ENCODE measurements at regions not wholly inside any gene's neighbourhood (a gene's known extent, or its start where the extent isn't known, plus 50 kb on each side); places are given as distances from the start of the nearest gene placed in this dataset.
"Not testable (repeated sequence)": the region's sequence is repeated elsewhere in the genome, so short reads cannot be mapped to it uniquely, and the experiment has no call there.

DNA sequence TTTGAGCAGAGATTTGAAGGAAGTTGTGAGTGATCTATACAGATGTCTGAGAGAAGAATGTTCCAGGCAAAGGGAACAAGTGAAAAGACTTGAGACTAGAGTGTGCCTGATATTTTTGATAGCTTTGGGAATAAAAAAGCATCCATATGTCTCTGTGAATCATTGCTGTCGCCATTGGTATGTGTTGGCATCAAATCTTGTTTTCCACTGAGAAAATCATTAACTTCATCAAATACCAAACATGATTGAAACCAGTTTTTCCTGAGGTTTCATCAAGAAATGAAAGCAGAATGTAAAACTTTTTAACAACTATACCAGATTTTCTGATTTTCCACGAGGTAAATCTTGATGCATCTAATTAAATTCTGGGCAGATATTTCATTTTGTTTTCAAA lies 862.6 kb downstream of the DIAPH3 start:
- no peaks in the 10 kb centered on the region for H3K9me3 ChIP-seq (ENCODE audit: control insufficient read depth, insufficient read depth, low read length)
- no peak overlapping the region for H3K4me3 ChIP-seq (ENCODE audit: low read depth, low read length)
- H3K36me3 ChIP-seq (ENCODE audit: control insufficient read depth, insufficient read depth, low read length), result no peaks in the 10 kb centered on the region
- no peak overlapping the region for H3K27ac ChIP-seq (ENCODE audit: low read depth, low read length)
- H3K4me1 ChIP-seq (ENCODE audit: control insufficient read depth, insufficient read depth, low read length), result peaks cover 5% of the 10 kb centered on the region
- WGBS (ENCODE audit: insufficient coverage), result no CpG with 5 or more reads among the region's 2 CpGs
- DNase-seq (ENCODE audit: low read depth in 4 of 6, low spot score in 6 of 6), result no peak
- H3K27me3 ChIP-seq (ENCODE audit: control insufficient read depth, insufficient read depth, low read length), result no peaks in the 10 kb centered on the region

DNA sequence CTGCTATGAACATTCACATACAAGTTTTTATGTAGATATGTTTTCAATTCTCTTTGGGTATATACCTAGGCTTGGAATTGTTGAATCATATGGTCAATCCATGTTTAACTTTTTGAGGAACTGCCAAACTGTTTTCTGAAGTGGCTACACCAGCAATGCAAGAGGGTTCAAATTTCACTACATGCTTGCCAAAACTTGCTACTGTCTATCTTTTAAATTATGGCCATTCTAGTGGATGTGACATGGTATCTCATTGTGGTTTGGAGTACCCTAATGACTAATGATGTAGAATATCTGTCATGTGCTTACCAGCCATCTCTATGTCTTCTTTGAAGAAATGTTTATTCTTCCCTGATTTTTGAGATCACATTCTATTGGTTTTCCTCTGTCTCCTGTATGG lies 860.3 kb downstream of the DIAPH3 start:
- H3K27me3 ChIP-seq (ENCODE audit: control insufficient read depth, insufficient read depth, low read length), result no peaks in the 10 kb centered on the region
- no peak overlapping the region for H3K4me3 ChIP-seq (ENCODE audit: low read depth, low read length)
- no peaks in the 10 kb centered on the region for H3K9me3 ChIP-seq (ENCODE audit: control insufficient read depth, insufficient read depth, low read length)

DNA sequence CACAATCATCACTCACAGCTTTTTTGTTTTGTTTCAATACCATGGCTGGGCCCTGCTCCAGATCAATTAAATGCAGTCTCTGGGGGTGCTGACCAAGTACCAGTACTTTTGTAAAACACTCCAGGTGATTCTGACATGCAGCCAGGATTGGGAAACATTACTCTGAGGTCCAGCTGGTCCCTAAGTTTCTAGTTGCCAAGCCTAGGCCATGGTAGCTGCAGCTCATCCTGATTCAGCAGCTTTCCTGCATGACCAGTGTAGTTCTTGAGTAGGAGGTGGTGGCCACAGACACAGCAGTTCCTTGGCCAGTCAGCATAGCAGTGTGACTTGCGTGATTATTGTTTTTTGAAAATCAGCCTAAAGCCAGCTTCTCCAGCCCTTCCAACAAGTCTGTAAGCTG lies 859.1 kb downstream of the DIAPH3 start:
- H3K4me3 ChIP-seq (ENCODE audit: low read depth, low read length), result no peak overlapping the region
- H3K36me3 ChIP-seq (ENCODE audit: control insufficient read depth, insufficient read depth, low read length), result no peaks in the 10 kb centered on the region
- no peaks in the 10 kb centered on the region for H3K27me3 ChIP-seq (ENCODE audit: control insufficient read depth, insufficient read depth, low read length)
- H3K27ac ChIP-seq (ENCODE audit: low read depth, low read length), result no peak overlapping the region
- no peak for DNase-seq (ENCODE audit: low read depth in 4 of 6, low spot score in 6 of 6)
- peaks cover 5% of the 10 kb centered on the region for H3K4me1 ChIP-seq (ENCODE audit: control insufficient read depth, insufficient read depth, low read length)
- WGBS (ENCODE audit: insufficient coverage), result 75% methylated on average over 1 of the region's 1 CpG
- H3K9me3 ChIP-seq (ENCODE audit: control insufficient read depth, insufficient read depth, low read length), result no peaks in the 10 kb centered on the region

More for the DNA sequence above, 860.3 kb downstream of the DIAPH3 start:
- no peaks in the 10 kb centered on the region for H3K36me3 ChIP-seq (ENCODE audit: control insufficient read depth, insufficient read depth, low read length)
- no peak for DNase-seq (ENCODE audit: low read depth in 4 of 6, low spot score in 6 of 6)
- peaks cover 5% of the 10 kb centered on the region for H3K4me1 ChIP-seq (ENCODE audit: control insufficient read depth, insufficient read depth, low read length)
- no peak overlapping the region for H3K27ac ChIP-seq (ENCODE audit: low read depth, low read length)

DNA sequence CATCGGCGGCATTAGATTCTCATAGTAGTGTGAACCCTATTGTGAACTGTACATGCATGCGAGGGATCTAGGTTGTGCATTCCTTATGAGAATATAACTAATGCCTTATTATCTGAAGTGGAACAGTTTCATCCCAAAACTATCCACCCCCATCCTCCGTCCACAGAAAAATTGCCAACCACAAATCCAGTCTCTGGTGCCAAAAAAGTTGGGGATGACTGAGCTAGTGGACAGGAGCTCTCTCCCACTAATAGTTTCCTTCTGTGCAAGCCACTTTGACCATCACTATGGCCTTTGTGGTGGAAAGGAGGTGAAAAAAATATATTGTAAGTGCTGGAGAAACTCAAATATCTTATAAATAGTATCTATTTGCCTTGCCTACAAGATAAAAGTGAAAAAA lies 857.8 kb downstream of the DIAPH3 start:
- no peaks in the 10 kb centered on the region for H3K36me3 ChIP-seq (ENCODE audit: control insufficient read depth, insufficient read depth, low read length)
- no peak for DNase-seq (ENCODE audit: low read depth in 4 of 6, low spot score in 6 of 6)
- no peaks in the 10 kb centered on the region for H3K4me1 ChIP-seq (ENCODE audit: control insufficient read depth, insufficient read depth, low read length)
- WGBS (ENCODE audit: insufficient coverage), result no CpG with 5 or more reads among the region's 4 CpGs
- H3K27ac ChIP-seq (ENCODE audit: low read depth, low read length), result no peak overlapping the region
- H3K9me3 ChIP-seq (ENCODE audit: control insufficient read depth, insufficient read depth, low read length), result no peaks in the 10 kb centered on the region
- no peak overlapping the region for H3K4me3 ChIP-seq (ENCODE audit: low read depth, low read length)
- H3K27me3 ChIP-seq (ENCODE audit: control insufficient read depth, insufficient read depth, low read length), result no peaks in the 10 kb centered on the region

DNA sequence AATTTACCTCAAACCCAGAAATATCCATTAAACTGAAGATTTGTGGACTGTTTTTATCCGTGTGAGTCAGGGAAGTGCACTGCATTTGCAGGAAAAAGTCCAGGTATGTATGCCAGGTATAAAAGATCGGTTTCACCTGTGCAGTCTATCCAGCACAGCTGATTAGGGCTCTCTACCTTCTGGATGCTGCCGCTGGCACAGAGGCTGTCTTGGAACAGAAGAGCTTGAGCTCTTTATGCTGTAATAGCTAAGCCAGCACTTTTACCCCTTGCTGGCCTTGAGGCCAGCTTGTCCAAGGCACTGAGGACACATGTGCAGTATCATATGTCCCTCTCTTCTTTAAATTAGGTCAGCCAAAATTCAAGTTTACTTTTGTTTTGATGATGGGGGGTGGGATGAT lies 851.0 kb downstream of the DIAPH3 start:
- WGBS (ENCODE audit: insufficient coverage), result 88% methylated on average over 3 of the region's 3 CpGs
- no peak for DNase-seq (ENCODE audit: low read depth in 4 of 6, low spot score in 6 of 6)
- Histone ChIP-seq H3K27me3 (ENCODE audit: control insufficient read depth, insufficient read depth, low read length) (no peaks in the 10 kb centered on the region), H3K9me3 (ENCODE audit: control insufficient read depth, insufficient read depth, low read length) (no peaks in the 10 kb centered on the region), H3K4me1 (ENCODE audit: control insufficient read depth, insufficient read depth, low read length) (no peaks in the 10 kb centered on the region), H3K36me3 (ENCODE audit: control insufficient read depth, insufficient read depth, low read length) (no peaks in the 10 kb centered on the region), H3K27ac (ENCODE audit: low read depth, low read length) (no peak overlapping the region), H3K4me3 (ENCODE audit: low read depth, low read length) (no peak overlapping the region)

DNA sequence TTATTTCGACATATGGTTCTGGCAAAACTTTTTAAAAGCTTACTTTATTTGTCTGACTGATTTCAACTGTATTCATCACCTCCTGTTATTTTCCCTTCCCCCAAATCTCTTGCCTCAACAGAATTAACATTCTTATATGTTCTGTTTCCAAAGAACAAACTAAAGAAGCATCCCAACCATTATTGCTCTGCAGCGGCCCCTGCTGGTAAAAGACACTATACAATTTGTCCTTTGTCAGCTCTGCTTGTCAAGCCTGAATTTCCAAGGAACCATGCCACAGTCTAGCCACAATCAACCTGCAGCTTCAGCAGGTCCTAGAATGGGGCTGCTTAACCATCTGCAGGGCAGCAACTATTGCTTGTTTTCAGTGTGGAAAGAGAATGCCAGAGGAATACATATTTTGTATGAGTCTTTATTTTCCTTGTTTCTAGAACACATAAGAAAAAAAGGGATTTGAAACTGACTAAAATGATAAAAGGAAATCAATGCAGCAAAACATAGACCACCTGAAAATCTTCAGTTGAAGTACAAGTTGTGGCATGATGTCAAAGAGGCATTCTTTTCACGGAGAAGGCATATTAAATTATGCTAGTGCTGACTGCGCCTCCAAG lies 845.3 kb downstream of the DIAPH3 start:
- H3K4me3 ChIP-seq (ENCODE audit: low read depth, low read length), result no peak overlapping the region
- no peaks in the 10 kb centered on the region for H3K36me3 ChIP-seq (ENCODE audit: control insufficient read depth, insufficient read depth, low read length)
- DNase-seq (ENCODE audit: low read depth in 4 of 6, low spot score in 6 of 6), result peak; percentile 68 to 97 (median 86)
- WGBS (ENCODE audit: insufficient coverage), result 28% methylated on average over 2 of the region's 4 CpGs
- no peaks in the 10 kb centered on the region for H3K9me3 ChIP-seq (ENCODE audit: control insufficient read depth, insufficient read depth, low read length)
- no peaks in the 10 kb centered on the region for H3K4me1 ChIP-seq (ENCODE audit: control insufficient read depth, insufficient read depth, low read length)
- H3K27me3 ChIP-seq (ENCODE audit: control insufficient read depth, insufficient read depth, low read length), result no peaks in the 10 kb centered on the region
- H3K27ac ChIP-seq (ENCODE audit: low read depth, low read length), result no peak overlapping the region

DNA sequence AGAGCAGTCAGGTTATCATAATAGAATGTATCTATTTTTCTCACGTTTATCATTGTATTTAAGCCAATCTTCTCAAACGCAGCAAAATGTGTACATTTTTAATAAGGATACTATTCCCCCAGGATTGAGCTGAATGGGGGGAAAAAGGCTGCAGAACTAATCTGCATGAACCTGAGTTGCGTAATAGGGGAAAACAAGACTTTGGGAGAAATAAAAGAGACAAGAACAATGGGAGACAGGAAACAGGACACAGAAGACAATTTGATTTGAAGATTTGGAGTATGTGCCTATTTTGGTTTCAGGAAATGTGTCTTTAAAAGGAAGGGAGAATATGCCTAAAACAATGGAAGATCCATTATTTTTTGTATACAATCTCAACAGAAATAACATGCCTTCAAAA lies 844.5 kb downstream of the DIAPH3 start:
- H3K4me1 ChIP-seq (ENCODE audit: control insufficient read depth, insufficient read depth, low read length), result no peaks in the 10 kb centered on the region
- WGBS (ENCODE audit: insufficient coverage), result 100% methylated on average over 1 of the region's 3 CpGs
- H3K4me3 ChIP-seq (ENCODE audit: low read depth, low read length), result no peak overlapping the region
- DNase-seq (ENCODE audit: low read depth in 4 of 6, low spot score in 6 of 6), result no peak
- H3K36me3 ChIP-seq (ENCODE audit: control insufficient read depth, insufficient read depth, low read length), result no peaks in the 10 kb centered on the region
- no peaks in the 10 kb centered on the region for H3K9me3 ChIP-seq (ENCODE audit: control insufficient read depth, insufficient read depth, low read length)
- H3K27ac ChIP-seq (ENCODE audit: low read depth, low read length), result no peak overlapping the region
- H3K27me3 ChIP-seq (ENCODE audit: control insufficient read depth, insufficient read depth, low read length), result no peaks in the 10 kb centered on the region

DNA sequence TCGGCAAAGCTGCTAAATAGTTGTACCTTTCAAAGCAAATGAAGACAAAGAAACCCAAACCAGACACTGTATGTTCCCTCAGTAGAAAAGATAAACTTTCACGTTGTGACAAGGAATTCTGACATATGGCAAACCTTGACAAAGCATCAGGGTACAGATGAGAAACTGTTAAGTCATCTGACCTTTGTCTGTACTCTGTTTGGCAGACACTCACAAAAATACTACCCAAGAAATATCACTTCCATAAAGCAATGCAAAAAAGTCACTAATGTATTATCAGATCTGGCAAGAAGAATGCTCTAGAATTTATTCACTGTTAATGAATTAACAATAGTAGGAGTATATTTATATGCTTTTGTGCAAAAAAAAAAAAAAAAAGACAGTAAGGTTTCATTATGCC lies 843.7 kb downstream of the DIAPH3 start:
- 54% methylated on average over 2 of the region's 2 CpGs for WGBS (ENCODE audit: insufficient coverage)
- H3K9me3 ChIP-seq (ENCODE audit: control insufficient read depth, insufficient read depth, low read length), result no peaks in the 10 kb centered on the region
- H3K36me3 ChIP-seq (ENCODE audit: control insufficient read depth, insufficient read depth, low read length), result no peaks in the 10 kb centered on the region
- H3K4me1 ChIP-seq (ENCODE audit: control insufficient read depth, insufficient read depth, low read length), result no peaks in the 10 kb centered on the region
- no peak overlapping the region for H3K27ac ChIP-seq (ENCODE audit: low read depth, low read length)
- no peak overlapping the region for H3K4me3 ChIP-seq (ENCODE audit: low read depth, low read length)
- no peaks in the 10 kb centered on the region for H3K27me3 ChIP-seq (ENCODE audit: control insufficient read depth, insufficient read depth, low read length)
- no peak for DNase-seq (ENCODE audit: low read depth in 4 of 6, low spot score in 6 of 6)

DNA sequence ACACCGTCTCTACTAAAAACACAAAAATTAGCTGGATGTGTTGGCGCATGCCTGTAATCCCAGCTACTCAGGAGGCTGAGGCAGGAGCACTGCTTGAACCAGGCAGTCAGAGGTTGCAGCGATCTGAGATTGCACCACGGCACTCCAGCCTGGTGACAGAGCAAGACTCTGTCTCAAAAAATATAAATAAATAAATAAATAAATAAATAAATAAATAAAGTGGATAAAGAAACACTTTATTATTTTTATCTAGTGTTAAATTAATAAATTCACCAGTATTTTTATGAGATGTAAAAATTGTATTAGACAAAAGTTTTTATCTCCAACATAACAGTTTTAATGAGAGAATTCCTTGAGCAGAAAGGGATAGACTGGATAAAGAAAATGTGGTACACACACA lies 839.3 kb downstream of the DIAPH3 start:
- WGBS (ENCODE audit: insufficient coverage), result 100% methylated on average over 1 of the region's 4 CpGs
- DNase-seq (ENCODE audit: low read depth in 4 of 6, low spot score in 6 of 6), result not testable (repeated sequence)

DNA sequence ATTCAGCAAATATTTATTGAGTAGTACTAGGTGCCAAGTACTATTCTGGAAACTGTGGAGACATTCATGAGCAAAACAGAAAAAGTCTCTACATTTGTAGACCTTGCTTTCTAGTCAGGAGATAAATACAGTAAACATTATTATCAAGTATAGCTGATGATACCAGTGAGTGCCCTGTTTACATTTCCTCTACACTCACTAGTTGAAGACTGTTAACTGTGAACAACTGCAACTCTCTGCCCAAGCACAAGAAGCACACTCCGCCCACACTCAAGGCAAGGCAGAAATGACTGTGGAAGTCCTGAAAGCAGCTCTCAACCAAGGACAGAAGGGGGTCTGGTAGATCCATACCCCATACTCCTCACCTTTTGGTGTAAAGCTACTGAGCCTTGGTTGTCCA lies 837.0 kb downstream of the DIAPH3 start:
- Histone ChIP-seq H3K36me3 (ENCODE audit: control insufficient read depth, insufficient read depth, low read length) (no peaks in the 10 kb centered on the region), H3K4me1 (ENCODE audit: control insufficient read depth, insufficient read depth, low read length) (no peaks in the 10 kb centered on the region), H3K27ac (ENCODE audit: low read depth, low read length) (no peak overlapping the region), H3K4me3 (ENCODE audit: low read depth, low read length) (no peak overlapping the region), H3K27me3 (ENCODE audit: control insufficient read depth, insufficient read depth, low read length) (no peaks in the 10 kb centered on the region), H3K9me3 (ENCODE audit: control insufficient read depth, insufficient read depth, low read length) (no peaks in the 10 kb centered on the region)
- DNase-seq (ENCODE audit: low read depth in 4 of 6, low spot score in 6 of 6), result no peak
- 88% methylated on average over 1 of the region's 1 CpG for WGBS (ENCODE audit: insufficient coverage)

More for the DNA sequence above, 839.3 kb downstream of the DIAPH3 start:
- not testable (repeated sequence) for H3K9me3 ChIP-seq (ENCODE audit: control insufficient read depth, insufficient read depth, low read length); H3K27ac ChIP-seq (ENCODE audit: low read depth, low read length); H3K4me3 ChIP-seq (ENCODE audit: low read depth, low read length); H3K4me1 ChIP-seq (ENCODE audit: control insufficient read depth, insufficient read depth, low read length); H3K27me3 ChIP-seq (ENCODE audit: control insufficient read depth, insufficient read depth, low read length); H3K36me3 ChIP-seq (ENCODE audit: control insufficient read depth, insufficient read depth, low read length)

All from spinal cord (tissue), 9 donors.